ENCODE measurements at regions not wholly inside any gene's neighbourhood (a gene's known extent, or its start where the extent isn't known, plus 50 kb on each side); places are given as distances from the start of the nearest gene placed in this dataset.

DNA sequence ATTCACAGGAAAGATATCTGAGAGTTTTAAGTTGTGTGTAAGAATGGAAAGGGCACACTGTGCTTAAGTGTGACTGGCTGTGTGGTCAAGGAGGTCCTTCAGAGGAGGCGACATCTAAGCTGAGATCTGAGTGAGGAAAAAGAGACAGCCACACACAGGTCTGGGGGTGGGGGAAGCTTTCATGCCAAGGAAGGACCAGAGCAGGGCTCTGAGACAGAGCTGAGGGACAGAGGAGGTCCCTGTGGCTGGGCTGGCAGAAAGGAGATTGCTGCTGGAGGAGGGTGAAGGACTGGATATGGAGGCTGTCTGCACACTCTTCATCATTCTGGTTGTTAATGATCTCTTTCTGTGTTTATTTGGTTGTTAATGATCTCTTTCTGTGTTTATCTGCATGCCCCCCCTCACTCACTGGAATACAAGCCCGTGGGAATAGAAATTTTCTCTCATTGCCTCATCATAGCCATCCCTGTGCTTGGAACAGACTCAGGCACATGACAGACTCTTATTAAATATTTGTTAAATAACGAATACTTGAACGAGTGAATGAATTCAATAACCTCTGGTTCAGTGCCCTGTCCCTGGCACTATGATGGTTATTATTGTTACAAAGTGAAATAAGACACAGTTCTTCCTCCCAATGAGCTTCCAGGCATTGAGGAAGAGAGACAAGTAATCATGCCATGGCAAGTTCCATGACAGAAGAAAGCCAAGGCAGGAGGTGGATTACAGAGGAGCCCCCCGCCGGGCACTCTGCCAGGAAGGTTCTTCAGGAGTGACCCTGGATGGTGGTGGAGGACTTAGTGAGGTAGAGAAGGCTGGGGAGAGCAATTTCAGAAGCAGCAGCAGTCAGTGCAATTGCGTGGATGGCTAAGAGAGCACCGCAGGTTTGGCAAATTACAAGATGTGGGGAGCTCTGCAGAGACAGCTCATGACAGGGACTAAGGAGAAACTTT is 399.4 kb upstream of the HS6ST1 start:
- no peaks in the 10 kb centered on the region for H3K4me1 Mint-ChIP-seq
- peaks cover 44% of the 10 kb centered on the region for H3K27me3 Mint-ChIP-seq
- H3K4me3 Mint-ChIP-seq, result no peak overlapping the region
- no peak overlapping the region for H3K27ac Mint-ChIP-seq
- no peak for ATAC-seq
- H3K9me3 Mint-ChIP-seq, result no peaks in the 10 kb centered on the region
- H3K36me3 Mint-ChIP-seq, result no peaks in the 10 kb centered on the region

DNA sequence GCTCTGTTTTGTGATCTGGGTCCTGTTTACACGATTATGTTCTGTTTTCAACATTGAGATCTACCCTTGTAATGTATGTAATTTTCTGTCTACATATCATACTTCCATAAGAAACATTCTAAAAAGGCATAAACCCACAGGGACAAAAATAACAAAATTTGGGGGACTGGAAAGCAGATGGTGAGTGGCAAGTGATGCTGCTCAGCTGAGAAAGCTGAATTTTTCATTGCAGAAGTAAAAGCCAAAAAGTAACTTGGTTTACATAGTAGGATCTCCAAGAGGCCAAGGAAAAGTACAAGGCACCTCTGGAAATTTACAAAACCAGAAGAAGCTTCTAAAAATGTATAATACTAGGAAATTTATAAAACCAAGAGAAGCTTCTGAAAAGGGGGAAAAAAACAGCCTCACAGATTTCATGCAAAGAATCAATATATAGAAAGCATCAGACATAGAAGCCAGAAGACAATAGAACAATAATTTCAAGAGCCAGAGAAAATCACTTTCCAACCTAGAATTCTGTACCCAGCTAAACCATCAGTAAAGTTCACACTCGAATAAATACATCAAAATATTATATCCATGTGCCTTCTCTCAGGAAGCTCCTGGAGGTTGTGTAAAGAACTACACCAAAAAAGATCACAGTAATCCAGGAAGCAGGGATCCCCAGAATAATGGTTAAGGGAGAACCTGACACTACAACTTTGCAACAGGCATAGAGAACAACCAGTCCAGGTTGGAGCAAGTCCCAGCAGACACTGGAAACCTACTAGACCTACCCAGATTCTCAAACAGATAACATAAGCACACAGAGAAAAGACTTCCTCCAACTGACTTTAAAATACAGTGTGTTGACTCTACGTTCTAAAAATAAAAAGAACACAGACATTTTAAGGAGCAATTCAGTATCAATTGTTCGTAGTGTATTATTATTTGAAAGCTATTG is 401.7 kb upstream of the HS6ST1 start:
- Mint-ChIP-seq H3K9me3 (no peaks in the 10 kb centered on the region), H3K27ac (no peak overlapping the region), H3K27me3 (peaks cover 21% of the 10 kb centered on the region), H3K4me1 (no peaks in the 10 kb centered on the region), H3K36me3 (no peaks in the 10 kb centered on the region), H3K4me3 (no peak overlapping the region)
- no peak for ATAC-seq

DNA sequence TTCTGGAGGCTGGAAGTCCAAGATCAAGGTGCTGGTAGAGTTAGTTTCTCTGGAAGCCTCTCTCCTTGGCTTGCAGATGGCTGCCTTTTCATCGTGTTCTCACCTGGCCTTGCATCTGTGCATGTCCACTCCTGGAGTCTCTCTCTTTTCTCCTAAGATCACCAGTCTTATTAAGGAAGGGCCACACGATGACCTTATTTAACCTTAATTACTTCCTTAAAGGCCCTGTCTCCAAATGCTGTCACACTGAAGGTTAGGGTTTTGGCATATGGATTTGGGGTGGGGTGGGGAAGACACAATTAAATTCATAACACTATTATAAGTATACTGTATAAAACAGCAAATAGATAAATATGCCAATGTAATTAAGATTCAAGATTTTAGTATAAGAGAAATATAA is 402.4 kb upstream of the HS6ST1 start:
- no peak overlapping the region for H3K27ac Mint-ChIP-seq
- no peak overlapping the region for H3K4me3 Mint-ChIP-seq
- H3K4me1 Mint-ChIP-seq, result no peaks in the 10 kb centered on the region
- H3K36me3 Mint-ChIP-seq, result no peaks in the 10 kb centered on the region
- H3K27me3 Mint-ChIP-seq, result peaks cover 14% of the 10 kb centered on the region
- no peak for ATAC-seq
- no peaks in the 10 kb centered on the region for H3K9me3 Mint-ChIP-seq

DNA sequence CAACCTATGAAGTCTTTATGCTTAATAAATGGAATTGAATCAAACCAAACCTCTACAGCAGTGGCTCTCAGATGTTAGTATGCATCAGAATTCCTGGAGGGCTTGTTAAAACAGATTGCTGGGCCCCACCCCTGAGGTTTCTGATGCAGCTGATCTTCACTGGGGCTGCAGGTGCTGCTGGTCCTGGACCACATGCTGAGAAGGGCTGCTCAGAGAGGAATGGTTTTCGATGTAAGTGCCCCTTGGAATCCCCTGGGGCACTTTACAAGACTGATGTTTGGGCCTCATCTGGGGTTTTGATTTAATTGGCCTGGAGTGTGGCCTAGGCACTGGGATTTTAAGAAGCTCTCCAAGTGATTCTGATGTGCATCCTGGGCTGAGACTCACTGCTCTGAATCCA is 403.8 kb upstream of the HS6ST1 start:
- Mint-ChIP-seq H3K36me3 (no peaks in the 10 kb centered on the region), H3K27ac (no peak overlapping the region), H3K4me1 (peaks cover 6% of the 10 kb centered on the region), H3K27me3 (peaks cover 6% of the 10 kb centered on the region), H3K4me3 (no peak overlapping the region), H3K9me3 (no peaks in the 10 kb centered on the region)
- no peak for ATAC-seq

DNA sequence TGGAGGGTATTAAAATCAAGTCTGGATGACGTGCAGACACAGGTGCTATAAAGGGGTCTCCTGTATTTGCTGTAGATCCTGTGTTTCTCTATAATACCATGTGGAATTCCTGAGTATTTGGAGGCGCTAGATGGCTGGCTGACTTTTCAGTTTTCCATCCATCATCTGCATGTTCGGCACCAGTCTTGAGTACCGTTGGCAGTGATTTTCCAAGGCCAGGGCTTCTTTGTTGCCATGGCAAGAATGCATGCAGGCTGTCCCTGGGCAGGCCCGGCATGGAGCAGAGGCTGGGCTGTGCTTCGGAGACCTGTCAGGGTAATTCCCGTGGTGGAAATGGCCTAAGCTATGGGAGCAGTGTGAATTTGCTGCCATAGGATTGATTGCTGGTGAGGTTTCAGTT is 405.9 kb upstream of the HS6ST1 start:
- Mint-ChIP-seq H3K36me3 (peaks cover 5% of the 10 kb centered on the region), H3K4me1 (peaks cover 9% of the 10 kb centered on the region), H3K27me3 (no peaks in the 10 kb centered on the region), H3K9me3 (peaks cover 8% of the 10 kb centered on the region), H3K27ac (no peak overlapping the region), H3K4me3 (no peak overlapping the region)
- ATAC-seq, result no peak

DNA sequence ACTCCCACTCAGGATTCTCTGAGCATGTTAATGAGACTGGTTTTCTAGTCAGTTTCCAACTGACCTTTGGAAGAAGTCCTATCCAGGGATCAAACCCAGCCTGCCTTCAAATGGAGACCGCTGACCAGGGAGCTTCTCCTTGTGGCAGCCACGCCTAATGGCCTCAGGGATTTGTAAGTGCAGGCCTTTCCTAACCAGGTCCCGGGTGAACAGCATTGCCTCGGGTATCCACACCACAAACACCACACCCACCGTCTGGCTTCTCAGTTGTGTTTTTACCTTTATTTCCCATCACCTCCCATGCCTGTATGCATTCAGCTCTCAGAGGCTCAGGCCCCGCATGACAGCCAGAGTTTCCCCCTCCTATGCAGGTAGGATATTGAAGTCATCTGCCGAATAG is 406.3 kb upstream of the HS6ST1 start:
- H3K27ac Mint-ChIP-seq, result no peak overlapping the region
- peaks cover 5% of the 10 kb centered on the region for H3K36me3 Mint-ChIP-seq
- peaks cover 8% of the 10 kb centered on the region for H3K9me3 Mint-ChIP-seq
- peaks cover 9% of the 10 kb centered on the region for H3K4me1 Mint-ChIP-seq
- no peaks in the 10 kb centered on the region for H3K27me3 Mint-ChIP-seq
- H3K4me3 Mint-ChIP-seq, result no peak overlapping the region
- ATAC-seq, result no peak

DNA sequence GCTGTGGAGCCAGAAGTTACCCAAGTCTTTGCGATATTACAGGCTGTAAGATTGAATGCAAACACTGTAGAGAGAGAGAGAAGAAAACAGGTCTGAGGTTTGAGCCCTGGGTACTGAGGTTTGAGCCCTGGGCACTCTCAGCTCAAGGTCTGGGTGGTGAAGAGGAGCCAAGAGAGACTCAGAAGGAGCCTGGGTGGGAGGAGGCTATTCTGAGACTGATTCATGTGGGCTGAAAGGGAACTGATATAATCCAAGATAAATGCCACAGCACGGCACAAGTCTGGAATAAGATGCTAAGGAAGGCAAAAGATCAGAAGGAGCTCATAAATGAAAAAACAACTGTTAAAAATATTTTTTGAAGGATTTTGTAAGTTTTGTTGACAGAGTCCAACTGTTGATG is 407.6 kb upstream of the HS6ST1 start:
- H3K36me3 Mint-ChIP-seq, result peaks cover 5% of the 10 kb centered on the region
- H3K4me3 Mint-ChIP-seq, result no peak overlapping the region
- H3K27me3 Mint-ChIP-seq, result no peaks in the 10 kb centered on the region
- ATAC-seq, result no peak
- no peak overlapping the region for H3K27ac Mint-ChIP-seq
- H3K4me1 Mint-ChIP-seq, result peaks cover 9% of the 10 kb centered on the region
- peaks cover 8% of the 10 kb centered on the region for H3K9me3 Mint-ChIP-seq

DNA sequence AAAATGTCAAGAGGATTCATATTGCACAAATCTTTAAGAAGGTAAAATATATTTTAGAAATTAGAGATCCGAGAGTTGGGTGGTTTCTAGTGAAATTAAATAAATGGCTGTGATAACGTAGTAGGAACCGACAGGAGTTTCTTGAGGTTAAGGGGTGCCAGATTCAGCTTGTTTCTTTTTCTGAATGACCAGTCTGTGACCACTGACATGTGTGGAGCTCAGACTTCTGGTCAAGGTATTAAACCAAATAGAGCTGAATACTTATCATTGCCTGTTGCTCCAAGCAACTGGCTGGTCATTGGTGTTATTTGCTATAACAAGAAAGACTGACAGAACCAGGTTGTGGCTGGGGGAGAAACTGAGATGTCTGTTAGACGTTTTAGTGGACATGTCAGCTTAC is 408.2 kb upstream of the HS6ST1 start:
- ATAC-seq, result no peak
- Mint-ChIP-seq H3K9me3 (peaks cover 8% of the 10 kb centered on the region), H3K4me1 (peaks cover 9% of the 10 kb centered on the region), H3K27ac (no peak overlapping the region), H3K36me3 (peaks cover 5% of the 10 kb centered on the region), H3K4me3 (no peak overlapping the region), H3K27me3 (no peaks in the 10 kb centered on the region)

DNA sequence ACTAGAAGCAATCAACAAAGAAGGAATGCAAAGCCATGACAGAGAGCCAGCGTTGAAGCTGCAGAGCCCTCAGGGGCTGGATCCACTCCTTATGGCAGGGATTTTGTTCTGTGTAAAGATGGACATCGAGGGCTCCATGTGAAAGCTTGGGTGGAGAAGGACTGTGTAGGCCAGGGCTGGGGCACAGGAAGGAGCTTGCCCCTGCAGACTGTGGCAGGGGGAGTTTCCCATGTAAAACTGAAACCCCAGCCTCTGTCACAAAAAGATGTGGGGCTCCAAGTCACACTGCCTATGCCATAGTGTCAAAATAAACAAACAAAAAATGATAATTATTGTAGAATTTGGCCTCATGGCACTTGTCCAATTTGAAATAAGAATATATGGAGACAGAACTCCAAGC is 408.7 kb upstream of the HS6ST1 start:
- Mint-ChIP-seq H3K4me1 (peaks cover 9% of the 10 kb centered on the region), H3K36me3 (peaks cover 5% of the 10 kb centered on the region), H3K27ac (no peak overlapping the region), H3K4me3 (no peak overlapping the region), H3K9me3 (peaks cover 8% of the 10 kb centered on the region), H3K27me3 (no peaks in the 10 kb centered on the region)
- no peak for ATAC-seq

DNA sequence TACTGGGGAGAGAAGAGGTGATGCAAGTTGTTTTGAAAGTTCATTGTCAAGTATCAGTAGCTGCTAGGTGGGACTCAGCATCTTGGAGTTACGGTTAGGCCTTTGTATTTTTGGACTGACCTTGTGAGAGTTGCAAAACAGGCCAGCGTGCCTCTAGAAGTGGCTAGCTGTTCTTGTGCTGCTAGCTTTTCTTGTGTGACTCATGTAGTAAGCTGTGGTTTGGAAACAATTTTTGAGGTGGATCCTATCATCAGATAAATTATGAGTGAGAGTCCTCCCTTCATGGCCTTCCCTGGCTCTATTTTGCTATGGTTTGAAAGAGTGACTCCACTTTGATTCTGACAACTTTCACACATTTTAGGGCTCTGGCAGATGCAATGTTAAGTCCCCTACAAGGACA is 409.2 kb upstream of the HS6ST1 start:
- H3K27me3 Mint-ChIP-seq, result no peaks in the 10 kb centered on the region
- no peak for ATAC-seq
- peaks cover 5% of the 10 kb centered on the region for H3K36me3 Mint-ChIP-seq
- peaks cover 8% of the 10 kb centered on the region for H3K9me3 Mint-ChIP-seq
- H3K4me3 Mint-ChIP-seq, result no peak overlapping the region
- H3K4me1 Mint-ChIP-seq, result peaks cover 9% of the 10 kb centered on the region
- H3K27ac Mint-ChIP-seq, result no peak overlapping the region

DNA sequence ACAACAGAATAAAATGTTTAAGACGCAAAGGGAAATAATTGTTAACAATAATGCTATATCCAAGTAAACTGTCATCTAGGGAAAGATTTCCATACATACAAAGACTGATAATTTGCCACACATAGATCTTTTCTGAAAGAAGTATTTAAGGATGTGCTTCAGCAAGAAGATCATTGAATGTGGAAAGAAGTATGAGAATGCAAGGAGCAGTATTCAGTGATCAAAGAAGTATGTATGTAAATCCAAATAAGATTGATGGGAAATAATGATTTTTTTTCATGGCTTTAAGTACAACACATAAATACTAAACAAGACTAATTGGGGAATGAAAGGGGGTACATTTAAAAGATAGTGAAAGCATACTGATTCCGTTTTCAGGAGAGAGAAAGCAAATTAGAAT is 410.4 kb upstream of the HS6ST1 start:
- Mint-ChIP-seq H3K9me3 (peaks cover 8% of the 10 kb centered on the region), H3K27ac (no peak overlapping the region)

DNA sequence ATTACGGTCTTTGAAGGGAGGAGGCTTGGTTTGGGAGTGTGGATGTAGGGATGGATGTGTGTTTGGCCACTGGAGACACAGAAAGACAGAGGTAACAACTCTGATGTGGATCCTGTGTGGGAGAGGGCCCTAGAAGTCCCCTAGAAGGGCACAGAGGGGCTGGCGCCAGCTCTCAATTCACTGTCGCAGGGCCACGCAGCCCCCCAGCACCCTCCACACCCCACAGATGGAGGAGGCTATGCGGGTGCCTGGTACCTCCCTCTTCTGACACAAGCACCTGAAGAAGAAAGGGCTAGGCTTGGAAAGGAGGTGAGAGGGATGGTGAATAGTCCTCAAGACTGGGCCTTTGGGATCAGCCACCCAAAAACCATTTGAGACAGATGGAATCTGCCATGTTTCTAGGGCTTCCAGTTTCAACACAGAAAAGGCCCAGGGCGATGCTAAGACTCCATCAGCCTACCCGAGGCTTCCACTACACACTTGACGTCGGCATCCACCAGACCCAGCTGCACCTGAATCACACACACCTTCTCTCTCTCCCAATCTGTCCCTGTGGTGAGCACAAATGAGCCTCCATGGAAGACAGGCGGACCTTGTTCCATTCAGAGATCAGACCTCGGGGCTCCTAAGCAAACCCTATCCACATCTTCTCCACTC is 413.5 kb upstream of the HS6ST1 start:
- peaks cover 27% of the 10 kb centered on the region for H3K4me1 Mint-ChIP-seq
- no peak for ATAC-seq
- peaks cover 8% of the 10 kb centered on the region for H3K9me3 Mint-ChIP-seq
- peaks cover 5% of the 10 kb centered on the region for H3K36me3 Mint-ChIP-seq
- H3K4me3 Mint-ChIP-seq, result no peak overlapping the region
- H3K27me3 Mint-ChIP-seq, result peaks cover 14% of the 10 kb centered on the region
- H3K27ac Mint-ChIP-seq, result no peak overlapping the region

More for the DNA sequence above, 410.4 kb upstream of the HS6ST1 start:
- H3K4me1 Mint-ChIP-seq, result peaks cover 9% of the 10 kb centered on the region
- H3K27me3 Mint-ChIP-seq, result no peaks in the 10 kb centered on the region
- H3K36me3 Mint-ChIP-seq, result peaks cover 5% of the 10 kb centered on the region
- no peak for ATAC-seq
- H3K4me3 Mint-ChIP-seq, result no peak overlapping the region

DNA sequence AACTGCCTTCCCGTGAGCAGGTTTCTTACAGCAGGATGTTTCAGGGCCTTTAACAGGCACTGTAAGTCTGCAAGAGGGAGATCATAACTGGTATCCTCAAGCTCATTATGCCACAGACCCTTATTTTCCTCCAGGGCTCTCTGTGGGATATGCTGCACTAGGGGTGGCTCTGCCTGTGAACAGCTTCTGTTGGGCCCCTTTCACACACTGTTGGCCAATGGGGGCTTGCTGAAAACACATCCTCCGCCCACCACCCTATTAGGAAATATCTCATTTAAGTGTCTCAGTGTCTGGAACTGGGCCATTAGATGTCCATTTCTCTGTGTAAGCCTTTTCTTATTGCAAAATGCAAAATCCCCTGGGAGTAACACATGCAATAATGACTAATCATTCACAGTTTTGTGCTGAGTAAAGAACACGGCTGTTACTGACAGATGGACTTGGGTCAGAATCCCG is 414.3 kb upstream of the HS6ST1 start:
- Mint-ChIP-seq H3K36me3 (peaks cover 5% of the 10 kb centered on the region), H3K4me3 (no peak overlapping the region), H3K27me3 (peaks cover 14% of the 10 kb centered on the region), H3K27ac (no peak overlapping the region), H3K9me3 (peaks cover 8% of the 10 kb centered on the region), H3K4me1 (peaks cover 21% of the 10 kb centered on the region)
- no peak for ATAC-seq

DNA sequence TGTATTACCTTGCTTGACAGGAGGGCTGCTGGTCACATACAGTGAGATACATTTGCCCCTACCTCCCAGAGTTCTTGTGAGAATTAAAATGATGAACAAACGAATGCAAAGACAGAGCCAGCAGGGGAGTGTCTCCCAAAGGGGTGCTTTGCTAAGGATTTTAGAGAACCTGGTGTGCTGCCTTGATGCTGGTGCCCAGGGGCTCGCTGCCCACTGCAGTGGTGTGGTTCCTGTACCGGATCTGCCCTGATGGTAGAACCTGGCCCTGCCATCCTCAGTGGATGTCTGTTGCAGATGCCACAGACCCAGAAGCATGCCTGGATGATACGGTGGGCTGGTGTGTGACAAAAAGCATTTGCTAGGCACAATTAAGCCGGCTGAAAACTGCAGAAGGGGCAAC is 414.8 kb upstream of the HS6ST1 start:
- peaks cover 5% of the 10 kb centered on the region for H3K36me3 Mint-ChIP-seq
- no peak for ATAC-seq
- H3K27ac Mint-ChIP-seq, result no peak overlapping the region
- peaks cover 5% of the 10 kb centered on the region for H3K9me3 Mint-ChIP-seq
- peaks cover 14% of the 10 kb centered on the region for H3K27me3 Mint-ChIP-seq
- no peak overlapping the region for H3K4me3 Mint-ChIP-seq
- peaks cover 21% of the 10 kb centered on the region for H3K4me1 Mint-ChIP-seq

Measured in stimulated activated memory B cell treated with anti-CD40 and anti-IgM and Interleukin-4, amounts not matched to agents 10 μg/mL and 1 μg/mL and 100 μg/mL, for 72 hours (primary cell).